Breast epithelium (tissue), 3 donors: ENCODE measurements at regions not wholly inside any gene's neighbourhood (a gene's known extent, or its start where the extent isn't known, plus 50 kb on each side); places are given as distances from the start of the nearest gene placed in this dataset.

Experiments
- POLR2A ChIP-seq: fragments of 450-650 bp; IDR thresholded peaks from one replicate; pipeline ENCODE4 v1.6.1; 2016; ENCODE audit warnings: antibody characterized with exemption, mild to moderate bottlenecking, moderate library complexity
- POLR2AphosphoS5 ChIP-seq, 3 donors: sonication (generic); formaldehyde crosslinking; IDR thresholded peaks; one replicate each; pipeline ENCODE4 v1.6.1; 2017; ENCODE audit warnings: antibody characterized with exemption in 3 of 3
- TF ChIP-seq, protein P1 (sequence below), 3 donors: fragments of 450-650 bp; IDR thresholded peaks; one replicate each; pipeline ENCODE4 v1.5.1; 2016 to 2017; ENCODE audit warnings: antibody characterized with exemption in 3 of 3, mild to moderate bottlenecking in 3 of 3, moderate library complexity in 3 of 3

DNA sequence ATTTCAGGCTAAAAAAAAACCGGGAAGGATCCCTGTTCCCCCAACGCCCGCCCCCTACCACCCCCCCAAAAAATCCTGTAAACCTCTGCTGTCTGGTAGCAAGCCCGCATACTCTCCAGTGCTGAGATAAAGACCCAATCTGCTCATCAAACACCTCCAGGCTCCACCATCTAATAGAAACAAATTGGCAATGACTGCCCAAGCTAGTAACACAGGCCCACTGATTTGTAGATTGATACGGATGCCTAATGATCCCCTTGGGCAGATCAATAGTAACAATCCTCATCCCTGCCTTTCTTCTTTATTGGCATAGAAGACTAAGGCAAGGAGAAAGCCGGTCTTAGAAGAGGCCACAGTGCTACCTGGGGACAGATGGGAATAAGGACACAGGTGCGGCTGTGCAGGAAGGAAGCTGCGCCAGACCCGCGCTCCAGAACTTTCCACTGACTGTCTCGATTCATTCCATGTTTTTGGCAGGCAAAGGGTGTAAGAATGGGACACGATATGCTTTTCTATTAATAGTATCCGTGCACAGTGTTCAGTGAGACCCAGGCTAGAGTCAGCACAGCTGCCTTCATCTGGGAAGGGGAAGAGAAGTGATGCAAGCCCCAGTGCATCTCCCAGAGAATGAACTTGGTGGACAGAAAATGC is 407.6 kb upstream of the PSMD7 start:
- TF ChIP-seq, protein P1, sequence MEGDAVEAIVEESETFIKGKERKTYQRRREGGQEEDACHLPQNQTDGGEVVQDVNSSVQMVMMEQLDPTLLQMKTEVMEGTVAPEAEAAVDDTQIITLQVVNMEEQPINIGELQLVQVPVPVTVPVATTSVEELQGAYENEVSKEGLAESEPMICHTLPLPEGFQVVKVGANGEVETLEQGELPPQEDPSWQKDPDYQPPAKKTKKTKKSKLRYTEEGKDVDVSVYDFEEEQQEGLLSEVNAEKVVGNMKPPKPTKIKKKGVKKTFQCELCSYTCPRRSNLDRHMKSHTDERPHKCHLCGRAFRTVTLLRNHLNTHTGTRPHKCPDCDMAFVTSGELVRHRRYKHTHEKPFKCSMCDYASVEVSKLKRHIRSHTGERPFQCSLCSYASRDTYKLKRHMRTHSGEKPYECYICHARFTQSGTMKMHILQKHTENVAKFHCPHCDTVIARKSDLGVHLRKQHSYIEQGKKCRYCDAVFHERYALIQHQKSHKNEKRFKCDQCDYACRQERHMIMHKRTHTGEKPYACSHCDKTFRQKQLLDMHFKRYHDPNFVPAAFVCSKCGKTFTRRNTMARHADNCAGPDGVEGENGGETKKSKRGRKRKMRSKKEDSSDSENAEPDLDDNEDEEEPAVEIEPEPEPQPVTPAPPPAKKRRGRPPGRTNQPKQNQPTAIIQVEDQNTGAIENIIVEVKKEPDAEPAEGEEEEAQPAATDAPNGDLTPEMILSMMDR (IDR thresholded peaks at IDR 0.05) = no peak
- TF ChIP-seq POLR2A = no peak
- no peak for TF ChIP-seq POLR2AphosphoS5 (IDR thresholded peaks at IDR 0.05)
